ENCODE measurements at regions not wholly inside any gene's neighbourhood (a gene's known extent, or its start where the extent isn't known, plus 50 kb on each side); places are given as distances from the start of the nearest gene placed in this dataset.

DNA sequence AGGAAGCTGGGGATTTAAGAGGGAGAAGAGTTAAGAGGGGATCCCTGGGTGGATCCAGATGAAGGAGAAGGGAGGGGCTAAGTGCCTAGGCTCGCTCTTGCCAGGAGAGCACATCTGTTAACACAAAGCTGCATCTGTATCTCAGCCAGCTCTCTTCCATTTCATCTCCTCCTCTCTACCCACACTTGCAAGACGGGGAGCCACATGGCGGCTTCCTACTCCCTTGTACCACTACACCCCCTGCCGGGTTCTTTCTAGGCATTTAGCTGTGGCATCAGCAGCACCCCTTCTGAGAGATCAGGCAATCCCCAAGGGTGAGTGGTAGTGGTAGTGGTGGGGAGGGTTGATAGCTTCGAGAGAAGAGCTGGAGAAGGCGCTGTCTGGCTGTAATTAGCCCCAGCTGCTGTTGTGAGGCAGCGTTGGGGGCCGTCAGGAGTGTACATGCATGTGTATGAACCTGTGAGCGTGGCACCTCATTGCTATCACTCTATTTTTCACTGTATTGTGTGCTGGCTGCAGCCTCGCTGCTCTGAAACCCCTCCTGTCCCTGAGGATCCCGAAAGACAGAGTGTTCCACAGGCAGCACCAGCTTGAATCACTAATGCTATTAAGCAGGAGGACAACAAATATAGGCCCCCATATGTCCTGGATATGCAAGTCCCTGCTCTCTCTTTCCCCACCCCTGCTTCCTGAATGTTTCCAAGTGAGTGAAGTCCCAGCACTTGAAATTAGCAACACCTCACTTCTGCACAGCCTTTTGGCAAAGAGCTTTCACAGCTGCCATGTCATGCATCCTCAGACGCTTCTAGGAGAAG is 73.7 kb downstream of the RTL9 start:
- DNase-seq = no peak

DNA sequence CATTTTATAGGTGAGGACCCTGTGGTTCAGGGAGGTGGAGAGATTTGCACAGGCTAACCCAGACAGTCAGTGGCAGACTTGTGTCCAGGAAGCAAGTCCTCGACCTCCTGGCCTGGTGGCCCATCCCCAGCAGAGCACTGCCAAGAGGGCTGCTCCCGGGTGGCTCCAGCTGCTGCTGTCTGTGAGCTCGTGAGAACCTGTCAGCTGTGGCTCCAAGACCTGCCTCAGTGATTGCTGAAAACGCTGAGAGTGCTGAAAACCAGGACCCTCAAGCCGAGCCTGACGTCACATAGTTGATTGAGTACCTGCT is 74.2 kb downstream of the RTL9 start:
- no peak for DNase-seq

DNA sequence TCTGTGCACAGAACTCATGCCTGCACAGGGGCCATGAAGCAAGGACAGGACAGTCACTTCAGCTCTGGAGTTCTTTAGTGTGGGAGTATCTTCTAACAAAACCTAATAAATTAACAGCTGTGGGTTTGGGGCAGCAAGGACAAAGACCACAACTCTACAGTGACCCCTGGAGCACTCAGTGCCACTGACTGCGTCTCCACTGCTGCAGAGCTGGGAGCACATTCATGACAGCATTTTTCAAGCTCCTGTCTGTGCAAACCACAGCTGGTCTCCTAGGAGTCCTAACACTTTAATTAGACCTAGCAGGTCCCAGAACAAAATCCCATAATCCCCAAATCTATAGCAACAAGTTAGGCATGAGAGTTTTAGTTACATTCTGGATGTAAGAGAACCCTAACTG is 76.5 kb downstream of the RTL9 start:
- no peak for DNase-seq

DNA sequence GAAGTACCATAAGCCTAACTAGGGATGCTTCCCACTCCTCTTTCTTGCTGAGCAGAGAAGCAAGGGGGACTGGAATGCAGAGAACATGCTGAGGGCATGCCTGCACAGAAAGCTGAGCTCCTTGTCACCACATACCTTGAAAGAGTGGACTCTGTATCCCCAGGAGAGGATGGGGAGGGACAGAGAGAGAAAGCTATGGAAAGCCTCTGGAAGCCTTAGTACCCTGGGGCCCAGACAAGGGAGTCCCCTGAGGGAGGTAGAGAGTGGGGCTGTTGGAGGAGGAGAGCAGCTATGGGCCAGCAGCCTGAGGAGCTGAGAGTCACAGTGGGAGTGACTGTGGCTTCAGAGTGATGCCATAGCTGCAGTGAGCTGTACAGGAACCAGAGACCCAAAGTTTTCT is 77.9 kb downstream of the RTL9 start:
- no peak for DNase-seq

DNA sequence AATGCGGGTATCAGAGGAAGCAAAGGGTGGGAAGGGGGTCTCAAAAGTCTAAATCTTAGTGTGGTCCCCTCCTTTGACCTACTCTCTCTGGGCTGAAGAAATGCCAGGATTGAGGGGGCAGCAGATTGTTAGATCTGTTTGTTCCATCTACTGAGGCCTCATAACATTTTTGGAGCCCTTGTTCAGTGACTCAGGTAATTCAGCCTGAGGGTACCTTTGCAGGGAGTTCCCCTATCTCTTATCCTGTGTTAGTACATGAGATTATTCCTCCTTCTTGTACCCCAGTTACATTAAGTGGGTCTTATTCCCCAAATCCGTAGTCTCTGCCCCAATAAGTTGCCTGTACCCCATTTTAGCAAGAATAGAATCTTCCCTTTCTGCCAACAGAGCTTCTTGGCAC is 79.0 kb downstream of the RTL9 start:
- no peak for DNase-seq

DNA sequence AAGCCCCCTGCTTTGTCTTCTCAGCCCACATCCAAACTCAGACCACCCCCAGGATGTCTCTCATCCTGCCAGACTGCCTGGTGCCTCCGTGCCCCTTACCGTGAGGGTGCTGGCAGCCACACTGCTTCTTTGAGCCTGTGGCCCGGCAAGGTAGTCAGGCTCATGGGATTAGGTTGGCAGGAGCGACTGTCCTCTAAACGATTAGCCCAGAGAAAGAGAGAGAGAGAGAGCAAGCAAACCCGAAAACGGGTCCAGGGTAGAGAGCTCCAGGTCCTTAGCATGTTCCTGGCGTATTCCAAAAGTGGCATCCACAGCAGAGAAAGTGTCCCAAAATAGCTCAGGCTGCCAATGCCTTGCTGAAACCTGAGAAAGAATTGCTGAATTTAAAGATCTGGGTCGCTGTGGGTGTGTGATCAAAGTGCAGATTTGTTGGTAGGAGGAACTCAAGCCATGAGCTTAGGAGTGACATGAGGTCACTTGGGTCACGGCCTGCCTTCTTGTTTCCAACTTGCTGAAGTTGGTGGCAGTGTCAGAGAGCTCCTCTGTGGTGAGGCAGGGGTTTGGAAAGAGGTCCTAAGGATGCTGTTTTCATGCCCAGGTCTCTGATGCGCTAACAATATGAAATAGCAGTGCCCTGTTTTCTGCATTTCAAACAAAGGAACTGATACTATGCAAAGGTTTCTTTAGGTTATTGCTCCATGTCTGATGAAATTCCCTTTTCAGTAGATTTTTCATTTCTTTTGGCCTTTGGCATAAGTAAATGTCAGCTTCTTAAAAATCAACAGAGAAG is 81.6 kb downstream of the RTL9 start:
- no peak for DNase-seq

DNA sequence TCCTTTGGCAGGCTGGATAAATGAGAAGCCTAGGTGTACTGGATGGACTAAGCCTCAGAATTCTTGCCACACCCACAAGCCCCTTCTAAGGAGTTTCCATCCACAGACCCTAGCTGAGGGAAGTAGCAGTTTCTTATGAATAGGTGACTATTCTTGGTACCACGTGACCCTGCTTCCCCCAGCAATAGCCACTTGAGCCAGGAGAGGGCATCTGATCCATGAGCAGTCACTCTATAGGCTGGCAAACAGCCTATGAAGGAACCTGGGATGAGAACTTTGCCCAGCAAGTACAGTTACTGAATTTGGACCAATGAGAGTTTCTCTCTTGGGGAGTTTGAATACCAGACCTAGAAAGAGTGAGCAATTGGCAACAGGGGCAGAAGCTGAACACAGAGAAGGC is 84.0 kb downstream of the RTL9 start:
- DNase-seq = no peak

DNA sequence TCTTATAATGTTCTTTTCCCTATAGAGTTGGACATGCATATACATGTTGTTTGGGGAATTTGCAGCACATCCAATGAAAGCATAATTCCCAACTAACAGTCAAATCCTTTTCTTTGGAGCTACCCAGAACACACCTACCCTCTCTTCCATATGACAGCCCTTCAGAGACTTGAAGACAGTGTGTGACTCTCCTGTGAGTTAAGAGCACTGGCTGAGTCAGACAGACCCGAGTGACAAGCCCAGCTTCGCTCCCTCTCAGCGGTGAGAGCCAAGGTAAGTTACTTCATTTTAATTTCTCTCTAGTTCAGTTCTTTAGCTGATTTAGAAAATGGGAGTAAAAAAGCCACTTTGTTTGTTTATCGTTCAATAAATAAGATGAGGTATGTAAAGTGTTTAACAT is 86.3 kb downstream of the RTL9 start:
- no peak for DNase-seq

DNA sequence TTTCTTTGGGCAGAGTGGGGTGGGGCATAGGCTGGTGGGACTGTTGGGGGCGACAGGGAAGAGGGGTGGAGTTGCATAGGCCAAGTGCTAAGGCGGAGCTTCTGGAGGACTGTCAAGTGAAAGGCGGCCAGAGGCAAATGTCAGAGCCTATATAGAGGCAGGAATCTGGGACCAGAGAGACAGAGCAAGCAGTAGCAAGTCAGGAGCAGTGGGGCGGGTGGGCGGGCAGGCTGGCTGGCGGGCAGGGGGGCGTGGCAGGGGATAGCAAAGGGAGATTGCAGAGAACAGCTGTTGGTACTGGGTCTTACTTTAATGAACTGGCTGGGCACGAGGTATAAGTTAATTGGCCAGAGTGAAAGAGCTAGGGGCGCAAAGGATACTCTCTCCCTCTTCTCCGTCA is 89.8 kb downstream of the RTL9 start:
- no peak for DNase-seq

DNA sequence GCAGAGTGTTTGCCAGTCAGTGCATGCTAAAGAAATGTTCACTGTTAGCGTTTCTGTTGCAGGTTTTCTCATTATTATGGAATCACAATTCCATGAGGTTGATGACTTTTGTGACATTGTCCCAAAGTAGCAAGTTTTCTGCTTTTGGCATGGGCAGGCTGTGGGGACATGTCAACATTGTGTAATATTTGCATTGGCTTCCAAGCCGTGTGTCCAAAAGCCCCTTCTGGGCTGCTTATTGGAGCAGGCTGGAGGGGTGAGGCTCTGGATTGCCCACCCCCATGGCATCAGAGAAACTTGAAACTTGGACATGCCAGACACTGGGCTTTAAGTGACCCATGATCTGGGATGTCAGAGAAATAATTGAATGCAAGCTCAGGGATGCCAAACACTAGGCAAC is 90.7 kb downstream of the RTL9 start:
- DNase-seq = no peak

DNA sequence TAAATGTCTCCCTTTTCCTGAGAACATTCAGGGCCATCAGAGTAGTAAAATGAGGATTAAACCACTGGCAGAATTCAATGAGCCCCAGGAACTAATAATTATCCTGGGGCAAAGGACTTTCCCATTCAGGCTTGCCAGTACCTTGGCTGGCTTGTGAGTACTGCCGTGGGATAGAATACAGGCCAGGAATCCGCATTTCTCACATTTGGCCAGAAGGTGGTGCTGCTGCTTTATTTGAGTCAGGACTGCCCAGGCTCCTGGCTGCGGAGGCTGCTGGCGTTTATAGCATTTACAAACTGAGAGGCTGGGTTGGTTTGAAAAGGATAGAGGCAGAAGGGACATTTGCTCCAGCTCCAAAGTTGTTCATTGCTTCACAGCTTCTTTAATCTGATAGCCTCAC is 91.4 kb downstream of the RTL9 start:
- peak; percentile 43 for DNase-seq

DNA sequence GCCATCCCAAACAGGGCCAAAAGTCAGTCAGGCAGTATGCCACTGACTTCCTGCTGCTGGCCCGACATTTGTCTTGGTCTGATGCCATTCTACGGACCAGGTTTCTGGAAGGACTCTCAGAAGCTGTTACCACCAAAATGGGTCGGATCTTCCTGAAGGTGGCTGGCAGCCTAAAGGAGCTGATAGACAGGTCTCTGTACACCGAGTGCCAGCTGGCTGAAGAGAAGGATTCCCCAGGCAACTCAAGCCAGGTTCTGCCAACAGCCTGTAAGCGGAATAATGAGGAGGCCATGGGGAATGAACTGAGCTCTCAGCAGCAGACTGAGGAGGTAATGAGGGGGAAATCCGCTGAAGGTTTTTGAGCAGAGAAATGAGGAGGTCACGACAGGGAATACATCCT is 95.7 kb downstream of the RTL9 start:
- DNase-seq = no peak

DNA sequence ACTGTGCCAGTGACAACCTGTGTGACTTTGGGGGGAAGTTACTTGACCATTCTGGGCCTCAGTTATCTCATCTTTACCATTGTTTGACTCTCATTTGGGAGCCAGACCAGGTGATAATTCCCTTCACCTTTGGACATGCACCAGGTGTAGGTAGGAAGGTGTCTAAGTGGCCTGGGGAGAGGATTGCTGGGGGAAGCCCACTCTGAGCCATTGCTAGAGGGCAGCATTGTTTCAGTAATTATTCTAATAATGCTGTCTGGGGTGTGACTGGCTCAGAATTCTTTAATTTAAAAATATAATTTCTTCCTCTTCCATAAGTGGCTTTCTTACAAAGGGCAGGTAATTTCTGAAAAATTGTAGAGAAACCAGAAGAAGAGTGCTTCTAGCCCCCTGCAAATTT is 104.3 kb downstream of the RTL9 start:
- DNase-seq = no peak

DNA sequence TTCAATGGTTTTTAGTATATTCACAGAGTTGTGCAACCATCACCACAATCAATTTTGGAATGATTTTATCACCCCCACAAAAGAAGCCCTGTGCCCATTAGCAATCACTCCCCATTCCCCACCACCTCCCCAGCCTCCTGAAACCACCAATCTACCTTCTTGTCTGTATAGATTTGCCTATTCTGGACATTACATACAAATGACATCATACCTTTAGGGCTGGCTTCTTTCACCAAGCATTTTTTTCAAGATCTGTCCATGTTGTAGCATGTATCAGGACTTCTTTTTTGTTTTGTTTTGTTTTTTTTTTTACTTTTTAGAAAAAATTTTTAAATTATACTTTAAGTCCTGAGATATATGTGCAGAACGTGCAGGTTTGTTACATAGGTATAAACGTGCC is 108.1 kb downstream of the RTL9 start:
- DNase-seq = no peak

DNA sequence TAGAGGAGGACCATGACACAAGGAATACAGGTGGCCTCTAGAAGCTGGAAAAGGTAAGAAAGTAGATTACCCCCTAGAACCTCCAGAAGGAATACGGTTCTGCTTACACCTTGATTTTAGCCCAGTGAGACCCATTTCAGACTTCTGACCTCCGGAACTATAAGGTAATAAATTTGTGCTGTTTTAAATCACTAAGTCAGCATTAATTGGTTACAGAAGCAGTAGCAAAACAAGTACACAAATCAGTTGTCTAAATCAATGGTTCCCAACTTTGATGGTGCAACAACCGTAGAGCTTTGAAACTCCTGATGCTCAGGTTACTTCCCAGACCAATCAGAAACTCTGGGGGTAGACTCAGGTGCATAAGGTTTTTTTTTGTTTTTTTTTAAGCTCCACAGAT is 113.6 kb downstream of the RTL9 start:
- DNase-seq = no peak

DNA sequence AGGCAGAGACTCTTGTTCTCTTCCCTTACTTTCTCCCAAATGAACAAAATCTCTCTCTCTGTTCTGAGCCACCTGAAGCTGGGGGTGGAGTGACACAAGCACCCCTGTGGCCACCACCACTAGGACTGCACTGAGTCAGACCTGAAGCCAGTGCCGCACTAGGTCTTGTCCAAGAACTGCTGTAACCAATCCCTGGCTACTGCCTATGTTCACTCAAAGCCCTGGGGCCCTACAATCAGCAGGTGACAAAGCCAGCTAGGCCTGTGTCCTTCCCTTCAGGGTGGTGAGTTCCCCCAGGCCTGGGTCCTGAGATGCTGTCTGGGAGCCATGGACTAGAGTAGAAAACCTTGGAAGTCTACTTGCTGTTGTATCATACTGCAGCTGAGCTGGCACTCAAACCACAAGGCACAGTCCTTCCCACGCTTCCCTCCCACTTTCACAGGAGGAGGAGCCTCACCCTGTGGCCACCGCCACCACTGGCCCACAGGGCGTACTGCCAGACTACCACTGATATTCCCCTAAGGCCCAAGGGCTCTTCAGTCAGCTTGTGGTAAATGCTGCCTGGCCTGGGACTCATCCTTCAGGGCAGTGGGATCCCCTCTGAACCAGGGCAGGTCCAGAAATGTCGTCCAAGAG is 119.1 kb downstream of the RTL9 start:
- no peak for DNase-seq

DNA sequence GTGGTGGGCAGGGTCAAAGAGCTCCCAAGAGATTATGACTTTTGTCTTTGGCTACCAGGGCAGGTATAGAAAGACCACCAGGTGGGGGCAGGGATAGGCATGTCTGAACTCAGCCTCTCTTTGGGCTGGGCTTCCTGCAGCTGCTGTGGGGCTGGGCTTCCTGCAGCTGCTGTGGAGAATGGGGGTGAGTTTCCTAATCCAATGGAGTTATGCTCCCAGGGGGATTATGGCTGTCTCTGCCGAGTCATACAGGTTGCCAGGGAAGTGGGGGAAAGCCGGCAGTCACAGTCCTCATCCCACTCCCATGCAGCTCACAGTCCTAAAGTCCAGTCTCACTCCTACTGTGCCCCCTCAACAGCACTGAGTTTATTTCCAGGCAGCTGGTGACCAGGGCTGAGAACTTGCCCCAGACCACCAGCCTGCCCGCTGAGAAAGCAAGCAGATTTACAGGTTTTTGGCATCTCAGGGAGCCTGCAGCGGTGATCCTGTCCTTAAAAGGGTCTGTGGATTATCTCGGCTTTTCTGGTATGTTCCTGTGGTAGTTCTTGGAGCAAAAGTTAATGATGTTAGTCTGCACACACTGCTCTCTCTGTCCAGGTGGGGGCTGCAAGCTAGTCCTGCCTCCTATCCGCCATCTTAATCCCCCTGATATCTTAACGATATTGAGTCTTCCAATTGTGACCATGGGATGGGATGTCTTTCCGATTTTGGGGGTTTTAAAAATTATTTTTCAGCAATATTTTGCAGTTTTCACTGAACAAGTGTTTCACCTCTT is 133.4 kb downstream of the RTL9 start:
- no peak for DNase-seq

DNA sequence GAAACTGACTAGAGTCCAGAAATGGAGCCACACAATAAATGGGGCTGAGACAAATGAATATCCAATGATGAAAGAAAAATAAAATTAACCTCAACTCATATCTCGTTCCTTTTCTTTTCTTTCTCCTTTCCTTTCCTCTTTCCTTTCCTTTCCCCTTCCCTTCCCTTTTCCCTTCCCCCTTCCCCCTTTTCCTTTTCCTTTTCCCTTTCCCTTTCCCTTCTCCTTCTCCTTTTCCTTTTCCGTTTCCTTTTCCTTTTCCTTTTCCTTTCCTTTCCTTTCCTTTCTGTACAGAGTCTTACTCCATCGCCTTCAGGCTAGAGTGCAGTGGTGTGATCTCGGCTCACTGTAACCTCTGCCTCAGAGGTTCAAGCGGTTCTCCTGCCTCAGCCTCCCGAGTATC is 146.3 kb downstream of the RTL9 start:
- no peak for DNase-seq

DNA sequence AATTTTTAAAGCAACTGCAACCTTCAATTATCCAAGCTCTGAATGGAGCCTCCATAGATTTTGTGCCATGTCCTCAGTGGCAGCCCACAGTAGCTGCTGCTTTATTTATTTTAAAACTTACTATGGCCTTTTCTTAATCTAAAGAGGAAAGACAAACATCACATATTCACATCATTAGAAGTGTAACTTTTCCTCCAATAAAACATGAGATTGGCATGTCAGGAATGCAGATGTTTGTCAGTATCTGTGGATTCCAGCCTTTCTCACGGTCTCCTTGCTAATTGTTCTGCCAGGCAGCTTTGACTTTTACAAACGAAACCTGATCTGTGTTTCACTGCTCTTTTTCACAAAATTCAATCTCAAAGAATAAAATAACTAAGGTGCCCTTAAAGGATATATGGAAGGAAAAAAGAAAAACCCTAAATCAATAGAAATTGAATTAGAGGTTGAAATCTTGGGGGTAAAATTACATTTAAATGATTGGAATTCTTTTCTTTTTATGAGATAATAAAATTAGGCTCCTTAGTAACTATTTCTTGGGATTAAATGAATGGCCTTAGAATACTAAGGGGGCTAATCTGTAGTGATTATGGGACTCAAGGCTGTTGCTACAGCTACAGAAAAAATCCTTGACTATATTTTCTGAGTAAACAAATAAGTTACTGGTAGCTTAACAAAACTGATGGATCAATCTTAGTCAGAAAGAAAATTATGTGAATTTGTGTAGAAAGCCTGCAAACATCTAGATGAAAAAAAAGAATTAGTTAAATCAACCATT is 151.3 kb downstream of the RTL9 start:
- DNase-seq = no peak

DNA sequence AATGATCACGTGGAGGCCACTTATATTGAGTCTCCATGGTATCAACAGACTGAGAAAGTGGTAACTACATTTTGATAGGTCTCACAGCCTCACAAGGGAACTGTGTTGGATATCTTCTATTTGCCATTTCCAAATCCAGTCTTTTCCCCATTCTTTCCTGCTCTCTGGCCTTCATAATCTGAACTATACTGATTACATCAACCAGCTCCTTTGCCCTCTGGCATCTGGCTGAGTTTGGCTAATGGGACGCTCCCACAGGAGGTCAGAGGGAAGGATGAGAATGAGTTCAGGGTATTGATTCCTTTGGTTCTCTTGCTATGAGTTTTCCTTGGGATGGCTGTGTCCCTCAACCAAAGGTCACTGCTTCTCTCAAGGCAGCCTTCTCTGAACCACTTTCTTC is 152.6 kb downstream of the RTL9 start:
- no peak for DNase-seq

DNA sequence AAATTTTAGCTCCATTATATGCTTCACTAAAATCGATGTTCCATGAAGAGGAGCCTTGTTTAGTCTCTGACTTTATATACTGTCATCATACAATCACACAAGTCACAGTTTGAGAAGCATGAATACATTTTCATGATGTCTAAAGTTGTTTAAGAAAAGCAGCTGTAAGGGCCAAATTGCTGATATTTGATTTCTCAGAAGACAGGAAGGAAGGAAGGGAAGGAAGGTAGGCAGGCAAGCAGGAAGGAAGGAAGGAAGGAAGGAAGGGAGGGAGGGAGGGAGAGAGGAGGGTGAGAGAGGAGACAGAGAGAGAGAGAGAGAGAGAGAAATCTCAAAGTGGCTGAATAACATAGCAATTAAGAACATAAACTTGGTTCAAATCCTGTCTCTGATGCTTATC is 153.7 kb downstream of the RTL9 start:
- DNase-seq = no peak

DNA sequence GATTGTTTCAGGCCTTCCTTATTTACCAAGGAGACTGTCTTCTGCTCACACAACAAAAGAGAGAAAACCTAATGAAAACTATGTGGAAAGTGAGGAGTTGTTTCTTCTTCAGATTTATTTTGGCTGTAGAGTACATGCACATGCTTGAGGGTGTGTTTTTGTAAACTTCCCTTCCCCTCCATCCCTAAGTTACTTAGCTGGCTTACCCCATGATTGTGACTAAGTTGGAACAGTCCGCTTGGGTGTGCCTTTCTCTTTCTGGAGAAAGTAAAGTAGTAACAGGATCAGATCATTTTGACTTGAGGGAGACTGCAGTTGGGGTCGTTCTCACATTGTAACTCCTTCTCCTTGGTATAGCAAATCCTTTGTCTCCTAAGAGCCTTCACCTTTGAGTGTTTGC is 155.9 kb downstream of the RTL9 start:
- no peak for DNase-seq

DNA sequence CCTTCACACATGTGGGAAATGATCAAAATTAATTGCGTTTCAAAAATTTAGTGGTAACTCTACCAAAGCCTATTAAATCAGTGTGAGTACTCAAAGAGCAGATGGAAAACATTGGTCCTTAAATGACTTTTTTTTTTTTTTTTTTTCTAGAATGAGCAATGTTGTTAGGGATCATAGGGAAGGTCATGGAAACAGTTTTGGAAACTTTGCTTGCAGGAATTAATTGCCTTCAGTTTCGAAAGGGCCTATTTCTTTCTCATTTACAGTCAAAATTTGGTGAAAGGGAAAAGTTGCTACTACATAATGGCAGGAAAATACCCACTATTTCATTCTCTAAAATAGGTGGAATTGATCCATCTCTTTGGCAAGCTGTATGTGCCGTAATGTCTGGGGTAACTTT is 160.9 kb downstream of the RTL9 start:
- no peak for DNase-seq

Measured in GDM1 (cell line).